ENCODE measurements at regions not wholly inside any gene's neighbourhood (a gene's known extent, or its start where the extent isn't known, plus 50 kb on each side); places are given as distances from the start of the nearest gene placed in this dataset.
"Not testable (repeated sequence)": the region's sequence is repeated elsewhere in the genome, so short reads cannot be mapped to it uniquely, and the experiment has no call there.

DNA sequence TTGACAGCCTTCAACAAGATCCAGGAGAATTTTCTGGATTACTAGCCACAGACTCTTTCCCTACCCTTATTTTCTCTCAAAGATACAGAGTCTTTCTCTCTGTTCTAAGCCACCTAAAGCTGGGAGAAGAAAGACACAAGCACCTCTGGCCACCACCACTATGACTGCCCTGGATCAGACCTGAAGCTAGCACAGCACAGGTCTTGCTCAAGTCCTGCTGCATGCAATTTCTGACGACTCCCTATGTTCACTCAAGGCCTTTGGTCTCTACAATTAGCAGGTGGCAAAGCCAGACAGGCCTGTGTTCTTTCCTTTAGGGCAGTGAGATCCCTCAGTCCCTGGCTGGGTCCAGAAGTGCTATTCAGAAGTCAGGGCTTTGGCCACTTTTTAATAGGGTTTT is 1614.5 kb downstream of the SPATA31A7 start:
- TF ChIP-seq, protein P1, sequence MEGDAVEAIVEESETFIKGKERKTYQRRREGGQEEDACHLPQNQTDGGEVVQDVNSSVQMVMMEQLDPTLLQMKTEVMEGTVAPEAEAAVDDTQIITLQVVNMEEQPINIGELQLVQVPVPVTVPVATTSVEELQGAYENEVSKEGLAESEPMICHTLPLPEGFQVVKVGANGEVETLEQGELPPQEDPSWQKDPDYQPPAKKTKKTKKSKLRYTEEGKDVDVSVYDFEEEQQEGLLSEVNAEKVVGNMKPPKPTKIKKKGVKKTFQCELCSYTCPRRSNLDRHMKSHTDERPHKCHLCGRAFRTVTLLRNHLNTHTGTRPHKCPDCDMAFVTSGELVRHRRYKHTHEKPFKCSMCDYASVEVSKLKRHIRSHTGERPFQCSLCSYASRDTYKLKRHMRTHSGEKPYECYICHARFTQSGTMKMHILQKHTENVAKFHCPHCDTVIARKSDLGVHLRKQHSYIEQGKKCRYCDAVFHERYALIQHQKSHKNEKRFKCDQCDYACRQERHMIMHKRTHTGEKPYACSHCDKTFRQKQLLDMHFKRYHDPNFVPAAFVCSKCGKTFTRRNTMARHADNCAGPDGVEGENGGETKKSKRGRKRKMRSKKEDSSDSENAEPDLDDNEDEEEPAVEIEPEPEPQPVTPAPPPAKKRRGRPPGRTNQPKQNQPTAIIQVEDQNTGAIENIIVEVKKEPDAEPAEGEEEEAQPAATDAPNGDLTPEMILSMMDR (IDR thresholded peaks at IDR 0.05) = not testable (repeated sequence)
- not testable (repeated sequence) for TF ChIP-seq POLR2A (IDR thresholded peaks at IDR 0.05)
